HG02840 (cell line): ENCODE measurements at regions not wholly inside any gene's neighbourhood (a gene's known extent, or its start where the extent isn't known, plus 50 kb on each side); places are given as distances from the start of the nearest gene placed in this dataset.
"Not testable (repeated sequence)": the region's sequence is repeated elsewhere in the genome, so short reads cannot be mapped to it uniquely, and the experiment has no call there.

Experiments used
- ATAC-seq: cut with Tn5 transposase; IDR thresholded peaks from one replicate; pipeline ENCODE4 v1.9.1; 2021; ENCODE audit warnings: mild to moderate bottlenecking, moderate library complexity, moderate number of reproducible peaks; ENCODE audit not compliant: unreplicated experiment, low FRiP score

DNA sequence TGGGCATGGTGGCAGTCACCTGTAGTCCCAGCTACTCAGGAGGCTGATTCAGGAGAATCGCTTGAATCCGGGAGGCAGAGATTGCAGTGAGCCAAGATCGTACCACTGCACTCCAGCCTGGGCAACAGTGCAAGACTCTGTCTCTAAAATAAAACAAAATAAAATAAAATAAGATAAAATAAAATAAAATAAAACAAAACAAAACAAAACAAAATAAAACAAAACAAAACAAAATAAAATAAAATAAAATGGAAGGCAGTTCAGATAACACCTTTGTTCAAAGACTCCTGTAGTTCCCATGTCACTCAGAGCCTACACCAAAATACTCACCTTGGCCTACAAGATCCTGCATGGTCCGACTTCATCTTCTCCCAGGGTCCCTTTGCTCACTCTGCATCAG is 61.3 kb downstream of the SYF2 start:
- not testable (repeated sequence) for ATAC-seq

- ATAC-seq = no peak
Measured at GRCh38 chr1:25170439-25170838, 61.9 kb downstream of the SYF2 start.

- no peak for ATAC-seq
Measured at GRCh38 chr1:25169610-25170009, 62.7 kb downstream of the SYF2 start.

DNA sequence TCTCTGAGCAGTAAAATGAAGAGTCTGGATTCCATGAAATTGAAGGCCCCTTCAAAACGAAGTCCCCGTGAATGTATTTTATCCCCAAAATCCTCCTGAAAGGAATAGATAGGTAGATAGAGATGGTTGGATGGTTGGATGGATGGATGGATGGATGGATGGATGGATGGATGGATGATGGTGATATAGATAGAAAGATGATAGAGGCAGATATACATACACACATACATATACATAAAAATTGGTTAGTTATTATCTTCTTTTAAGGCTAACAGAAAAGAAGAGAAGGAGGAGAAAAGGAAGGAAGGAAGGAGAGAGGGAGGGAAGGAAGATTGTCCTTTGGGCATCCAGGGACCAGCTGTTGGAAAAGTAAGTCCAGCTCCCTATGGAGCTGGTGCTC is 63.1 kb downstream of the SYF2 start:
- no peak for ATAC-seq

GRCh38 chr1:25168193-25169071 is 63.9 kb downstream of the SYF2 start:
- ATAC-seq = no peak

DNA sequence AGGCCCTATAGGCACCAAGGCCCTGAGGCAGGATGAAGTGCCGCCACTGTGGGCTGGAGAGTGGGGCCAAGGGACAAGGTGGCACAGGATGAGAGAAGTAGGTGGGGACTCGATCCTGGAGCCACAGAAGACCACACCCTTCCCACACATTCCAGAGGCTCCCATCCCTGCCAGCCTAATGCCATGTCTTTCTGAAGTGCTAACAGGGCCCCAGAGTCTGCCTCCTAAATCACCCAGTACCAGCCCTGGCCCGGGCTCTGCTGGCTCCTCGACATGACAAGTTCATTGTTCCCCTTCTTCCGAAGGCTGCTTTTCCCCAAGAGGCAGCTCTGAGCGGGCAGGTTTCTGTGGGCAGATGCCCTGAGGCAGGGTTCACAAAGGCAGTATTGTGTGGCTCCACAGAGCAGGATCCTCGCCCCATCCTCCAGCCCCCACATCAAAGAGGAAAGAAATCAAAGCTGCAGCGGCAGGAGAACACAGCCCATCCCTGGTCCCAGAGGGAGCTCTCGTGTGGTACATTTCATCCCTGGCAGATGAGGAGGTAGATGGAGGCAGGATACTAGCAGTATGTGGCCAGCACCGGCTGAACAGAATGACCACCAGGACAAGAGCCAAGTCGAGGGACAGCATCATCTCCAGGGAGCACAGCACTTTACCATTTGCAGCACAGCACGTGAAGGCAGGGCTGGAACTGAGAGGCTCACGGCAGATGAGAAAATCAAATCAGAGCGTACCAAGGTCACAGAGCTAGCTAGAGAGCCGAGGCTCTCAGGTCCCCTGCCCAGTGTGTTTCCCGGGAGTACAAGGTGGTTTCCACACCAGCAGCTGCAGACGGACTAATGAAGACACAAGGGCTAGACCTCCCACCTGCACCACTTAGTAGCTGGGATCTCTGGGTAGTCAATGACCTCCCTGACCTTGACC is 64.8 kb downstream of the SYF2 start:
- ATAC-seq = no peak

DNA sequence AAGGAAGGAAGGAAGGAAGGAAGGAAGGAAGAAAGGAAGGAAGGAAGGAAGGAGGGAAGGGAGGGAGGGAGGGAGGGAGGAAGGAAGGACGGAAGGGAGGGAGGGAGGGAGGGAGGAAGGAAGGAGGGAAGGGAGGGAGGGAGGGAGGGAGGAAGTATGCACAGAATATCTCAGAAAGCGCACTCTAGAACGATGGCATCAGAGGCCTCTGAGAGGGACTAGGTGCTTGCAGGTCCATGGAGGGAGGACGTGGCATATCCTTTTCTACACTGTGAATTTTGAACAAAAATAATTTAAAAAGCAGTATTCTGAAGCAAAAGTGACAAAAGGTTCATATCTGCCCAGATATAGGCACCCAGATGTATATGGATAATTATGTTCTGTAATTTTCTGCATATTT is 65.5 kb downstream of the SYF2 start:
- ATAC-seq = no peak

- ATAC-seq = no peak
Measured at GRCh38 chr1:25163986-25164385, 68.3 kb downstream of the SYF2 start.

DNA sequence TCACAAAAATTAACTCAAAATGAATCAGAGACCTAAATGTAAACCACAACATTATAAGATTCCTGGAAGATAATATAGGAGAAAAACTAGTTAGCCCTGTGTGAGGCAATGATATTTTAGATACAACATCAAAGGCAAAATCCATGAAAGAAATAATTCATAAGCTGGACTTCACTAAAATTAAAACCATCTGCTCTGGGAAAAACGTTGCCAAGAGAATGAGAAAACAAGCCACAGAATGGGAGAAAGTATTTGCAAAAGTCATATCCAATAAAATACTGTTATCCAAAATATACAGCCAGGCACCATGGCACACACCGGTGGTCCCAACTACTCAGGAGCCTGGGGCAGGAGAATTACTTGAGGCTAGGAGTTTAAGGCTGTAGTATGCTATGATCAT is 70.3 kb downstream of the SYF2 start:
- ATAC-seq = no peak

GRCh38 chr1:25157846-25158245 is 74.5 kb downstream of the SYF2 start:
- ATAC-seq = no peak

DNA sequence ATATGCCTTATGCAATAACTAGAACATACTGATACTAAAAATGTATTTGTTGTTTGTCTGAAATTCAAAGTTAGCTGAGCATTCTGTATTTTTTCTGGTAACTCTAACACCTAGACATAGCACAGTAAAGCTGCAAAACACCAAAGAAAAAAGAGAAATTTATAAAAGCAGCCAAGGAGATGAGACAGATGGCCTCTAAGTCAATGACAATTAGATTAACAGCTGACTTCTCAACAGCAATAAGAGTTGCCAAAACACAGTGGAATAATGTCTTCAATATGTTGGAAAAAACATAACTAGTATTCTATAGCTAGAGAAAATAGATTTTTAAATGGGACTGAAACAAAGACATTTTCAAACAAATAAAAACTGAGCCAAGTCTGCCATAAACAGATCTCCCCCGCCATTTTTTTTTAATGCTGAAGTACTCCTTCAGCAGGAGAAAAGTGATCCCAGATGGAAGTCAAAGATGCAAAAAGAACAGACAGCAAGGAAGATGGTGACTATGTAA is 81.3 kb downstream of the SYF2 start:
- no peak for ATAC-seq

- ATAC-seq = no peak
Measured at GRCh38 chr1:25148673-25149300, 83.5 kb downstream of the SYF2 start.

DNA sequence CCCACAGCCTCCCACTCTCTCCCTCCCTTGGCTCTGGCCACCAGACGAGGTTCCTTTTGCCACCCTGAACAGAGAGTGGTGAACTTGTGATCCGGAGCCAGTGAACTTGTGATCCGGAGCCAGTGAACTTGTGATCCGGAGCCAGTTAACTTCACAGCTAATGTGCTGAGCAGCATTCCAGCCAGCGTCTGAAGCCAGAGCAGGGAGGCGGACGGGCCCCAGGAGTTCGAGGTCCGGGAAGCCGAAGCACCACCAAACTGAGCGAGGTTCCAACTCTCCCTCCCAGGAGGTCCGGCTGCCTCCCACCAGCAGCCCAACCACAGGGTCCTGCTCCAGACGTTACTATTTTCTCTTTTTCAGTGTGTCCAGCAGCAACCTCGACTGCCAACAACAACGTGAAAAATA is 85.8 kb downstream of the SYF2 start:
- ATAC-seq = no peak

GRCh38 chr1:25145775-25146393 is 86.4 kb downstream of the SYF2 start:
- ATAC-seq = no peak

DNA sequence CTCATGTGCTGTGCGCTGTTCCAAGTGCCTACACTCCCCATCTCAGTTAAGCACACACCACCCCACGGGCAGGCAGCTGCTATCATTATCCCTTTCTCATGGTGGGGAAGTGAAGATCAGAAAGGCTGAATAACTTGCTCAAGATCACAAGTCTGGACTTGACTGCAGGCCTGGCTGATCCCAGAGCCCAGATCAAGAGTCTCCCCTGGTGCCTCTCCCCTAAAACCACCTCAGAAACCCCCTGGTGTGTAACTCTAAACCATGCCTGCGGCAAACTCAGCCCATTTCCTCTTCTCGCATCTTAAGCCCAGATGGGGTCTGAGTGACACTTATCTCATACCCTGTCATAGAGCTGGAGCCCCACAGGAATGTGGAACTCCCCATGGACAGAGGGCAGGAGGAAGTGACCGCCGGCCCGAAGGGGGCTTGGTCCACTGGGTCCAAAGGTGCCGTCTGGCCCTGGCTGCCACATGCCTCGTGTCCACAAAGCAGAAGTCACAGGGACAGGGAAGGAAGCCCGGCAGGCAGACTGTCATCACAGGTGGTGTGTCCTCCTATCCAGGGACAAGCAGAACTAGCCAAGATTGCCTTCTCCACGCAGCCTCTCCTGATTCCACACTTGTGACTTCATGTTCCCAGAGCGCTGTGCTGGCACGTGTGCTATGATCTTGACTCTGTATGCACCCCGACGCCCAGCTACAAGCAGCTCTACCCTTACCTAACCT is 92.1 kb downstream of the SYF2 start:
- peak; percentile 68 for ATAC-seq

- ATAC-seq = no peak
Measured at GRCh38 chr1:25137521-25138395, 94.5 kb downstream of the SYF2 start.

- ATAC-seq = no peak
Measured at GRCh38 chr1:25137106-25137505, 95.2 kb downstream of the SYF2 start.

DNA sequence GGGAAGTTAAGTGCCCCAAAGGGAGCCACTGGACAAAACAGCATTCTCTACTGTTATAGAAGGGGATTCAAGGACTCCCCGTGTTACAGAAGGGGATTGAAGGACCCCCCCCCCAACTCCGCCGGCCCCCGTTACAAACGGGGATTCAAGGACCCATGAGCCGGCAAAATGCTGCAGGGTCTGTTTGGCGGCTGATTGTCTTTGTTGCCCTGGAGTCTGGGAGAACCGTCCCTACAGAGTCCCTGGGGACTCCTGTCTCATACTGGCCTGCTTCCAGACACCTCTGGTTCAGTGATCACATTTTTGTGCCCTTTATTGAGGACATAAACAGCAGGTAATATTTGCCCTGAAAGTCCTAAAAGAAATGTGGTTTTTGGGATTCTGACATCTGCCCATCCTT is 96.4 kb downstream of the SYF2 start:
- no peak for ATAC-seq
